K562 (cell line): ENCODE measurements at regions not wholly inside any gene's neighbourhood (a gene's known extent, or its start where the extent isn't known, plus 50 kb on each side); places are given as distances from the start of the nearest gene placed in this dataset.

Experiments used
- ATAC-seq: fragments of 200-7000 bp; cut with Tn5 transposase; 3 replicates; pipeline ENCODE4 v1.9.1; 2020; ENCODE audit warnings: moderate library complexity
- BruUV-seq: library from RNA; stranded (reverse); fragments of 400-500 nt; replicated peaks from 2 replicates; lab custom pipeline; 2021; lab: Mats Ljungman, UMichigan
- CTCF ChIA-PET: fragments of 300-600 bp; formaldehyde crosslinking; extraction: SDS; loops from one replicate; lab custom pipeline; 2021; ENCODE audit warnings: low intra/inter-chr PET ratio; lab: Yijun Ruan, JAX
- POLR2A ChIA-PET: fragments of 300-600, 350-650 bp; sonication (Branson Sonifier 250); formaldehyde crosslinking; extraction: SDS; loops from one replicate; lab custom pipeline; 2021; ENCODE audit warnings: antibody characterized with exemption, inconsistent platforms; lab: Yijun Ruan, JAX
- DNase-seq, 4 experiments: peaks; one replicate each; pipeline versions ENCODE4 v3.0.0 to v3.0.0-alpha.2; 2011 to 2018; ENCODE audit warnings: low spot score in 3 of 4, mixed read lengths in 3 of 4; ENCODE audit errors: extremely low read depth in 1 of 4
- FAIRE-seq: peaks from 2 replicates; lab custom pipeline; 2011; peaks lifted over from hg19 to GRCh38; lab: Jason Lieb, UNC
- H2AFZ ChIP-seq: 2 replicates; pipeline ENCODE4 v1.6.0; 2011; ENCODE audit warnings: low read depth, low read length, control low read depth, inconsistent platforms
- H3K27ac ChIP-seq: fragments of 200-600 bp; 3 replicates; pipeline ENCODE4 v1.8.0; 2011; ENCODE audit warnings: low read depth, mild to moderate bottlenecking, control low read depth, inconsistent platforms, low read length, moderate library complexity, mixed read lengths; ENCODE audit errors: extremely low read depth
- H3K27me3 ChIP-seq, 2 experiments: fragments of 300-600 bp in 1 of 2; 2 replicates in 1 of 2; 3 replicates in 1 of 2; pipeline versions ENCODE4 v1.6.0 to v1.8.0; 2011; ENCODE audit warnings: inconsistent platforms in 2 of 2, low read length in 2 of 2, mild to moderate bottlenecking in 1 of 2, mixed read lengths in 1 of 2, moderate library complexity in 1 of 2; ENCODE audit not compliant: control insufficient read depth in 2 of 2, insufficient read depth in 2 of 2
- H3K36me3 ChIP-seq: fragments of 300-600 bp; 3 replicates; pipeline ENCODE4 v1.8.0; 2011; ENCODE audit warnings: mild to moderate bottlenecking, low read length, inconsistent platforms; ENCODE audit not compliant: control insufficient read depth, insufficient read depth
- H3K4me1 ChIP-seq, 2 experiments: fragments of 200-600 bp in 1 of 2; replicated peaks in 1 of 2; 2 replicates in 1 of 2; 3 replicates in 1 of 2; pipeline versions ENCODE4 v1.5.1 to v1.8.0; 2011; ENCODE audit warnings: inconsistent platforms in 2 of 2, low read length in 2 of 2, mild to moderate bottlenecking in 1 of 2, mixed read lengths in 1 of 2, moderate library complexity in 1 of 2; ENCODE audit not compliant: control insufficient read depth in 2 of 2, insufficient read depth in 2 of 2
- H3K4me2 ChIP-seq: 2 replicates; pipeline ENCODE4 v1.6.1; 2011; ENCODE audit warnings: low read length, control low read depth, inconsistent platforms, mixed read lengths; ENCODE audit not compliant: insufficient read depth
- H3K4me3 ChIP-seq: fragments of 200-600 bp; sonication (generic), shearing (Covaris generic); 2 replicates; pipeline ENCODE4 v1.5.1; 2016; ENCODE audit warnings: control low read depth, inconsistent platforms
- H3K79me2 ChIP-seq: fragments of 200-600 bp; 3 replicates; pipeline ENCODE4 v1.8.0; 2011; ENCODE audit warnings: low read length, inconsistent platforms; ENCODE audit not compliant: control insufficient read depth, insufficient read depth
- H3K9ac ChIP-seq, 2 experiments: 2 replicates each; pipeline versions ENCODE4 v1.6.0 to v1.6.1; 2011; ENCODE audit warnings: low read depth in 2 of 2, low read length in 2 of 2, control low read depth in 1 of 2, inconsistent platforms in 1 of 2, mild to moderate bottlenecking in 1 of 2, mixed read lengths in 1 of 2; ENCODE audit not compliant: insufficient read depth in 1 of 2
- H3K9me1 ChIP-seq: one replicate; pipeline ENCODE4 v1.6.0; 2011; ENCODE audit warnings: inconsistent platforms, mild to moderate bottlenecking, low read length, moderate library complexity; ENCODE audit not compliant: control insufficient read depth, insufficient read depth
- H3K9me3 ChIP-seq: replicated peaks from 2 replicates; pipeline ENCODE4 v1.5.1; 2011; ENCODE audit warnings: low read depth, low read length, inconsistent platforms; ENCODE audit not compliant: control insufficient read depth, insufficient read depth
- H4K20me1 ChIP-seq: replicated peaks from 2 replicates; pipeline ENCODE4 v1.6.1; 2011; ENCODE audit warnings: low read length, inconsistent platforms, mixed read lengths; ENCODE audit not compliant: control insufficient read depth, insufficient read depth
- CHCHD3 ChIP-seq: fragments of 250-450 bp; sonication (Bioruptor Pico); IDR thresholded peaks from 2 replicates; pipeline ENCODE4 v2.1.2; 2022; ENCODE audit warnings: mild to moderate bottlenecking
- KAT8 ChIP-seq: fragments of 450-650 bp; IDR thresholded peaks from 2 replicates; pipeline ENCODE4 v1.6.1; 2016; ENCODE audit warnings: low read depth, mild to moderate bottlenecking
- MAFG ChIP-seq: fragments of 450-650 bp; conservative IDR thresholded peaks from 2 replicates; pipeline ENCODE4 v1.6.1; 2016; ENCODE audit warnings: missing genetic modification characterization, missing compliant biosample characterization
- MEF2D ChIP-seq: conservative IDR thresholded peaks from 2 replicates; pipeline ENCODE4 v1.6.1; 2016; ENCODE audit warnings: low read depth, missing genetic modification characterization, missing compliant biosample characterization
- NCOA2 ChIP-seq, 2 experiments: fragments of 450-650 bp; IDR thresholded peaks; 2 replicates each; pipeline ENCODE4 v1.6.1; 2018; ENCODE audit warnings: mild to moderate bottlenecking in 2 of 2, moderate library complexity in 1 of 2; ENCODE audit not compliant: partially characterized antibody in 2 of 2
- NFE2 ChIP-seq: IDR thresholded peaks from 2 replicates; pipeline ENCODE4 v1.6.1; 2014; ENCODE audit warnings: antibody characterized with exemption, low read depth
- OTX1 ChIP-seq: fragments of 450-650 bp; formaldehyde crosslinking; IDR thresholded peaks from 2 replicates; pipeline ENCODE4 v1.4.0; 2022; ENCODE audit warnings: mild to moderate bottlenecking
- SNIP1 ChIP-seq: fragments of 450-650 bp; IDR thresholded peaks from 2 replicates; pipeline ENCODE4 v1.7.1; 2017; ENCODE audit warnings: low read depth, mild to moderate bottlenecking
- SRSF3 ChIP-seq: fragments of 200-400 bp; formaldehyde crosslinking; IDR thresholded peaks from 2 replicates; pipeline ENCODE4 v1.6.1; 2016; ENCODE audit warnings: mild to moderate bottlenecking, low read length, moderate library complexity; ENCODE audit not compliant: insufficient read depth
- SRSF9 ChIP-seq: fragments of 200-400 bp; formaldehyde crosslinking; IDR thresholded peaks from 2 replicates; pipeline ENCODE4 v1.6.1; 2017; ENCODE audit warnings: low read depth, low read length, borderline replicate concordance
- TEAD4 ChIP-seq, 2 experiments: sonication (generic) in 1 of 2; formaldehyde crosslinking in 1 of 2; IDR thresholded peaks; 2 replicates each; pipeline versions ENCODE4 v1.6.1 to v1.8.0; 2012 to 2022; ENCODE audit warnings: borderline replicate concordance in 1 of 2, inconsistent platforms in 1 of 2, low read length in 1 of 2, mild to moderate bottlenecking in 1 of 2, missing genetic modification reagents in 1 of 2
- WHSC1 ChIP-seq: IDR thresholded peaks from one replicate; pipeline ENCODE4 v1.6.1; 2012; ENCODE audit warnings: low read length, control low read depth, inconsistent platforms
- XRCC5 ChIP-seq: fragments of 200-400 bp; formaldehyde crosslinking; IDR thresholded peaks from 2 replicates; pipeline ENCODE4 v1.6.1; 2017; ENCODE audit warnings: low read depth, mild to moderate bottlenecking, low read length
- ZNF76 ChIP-seq: fragments of 250-450 bp; sonication (Bioruptor Pico); IDR thresholded peaks from 2 replicates; pipeline ENCODE4 v1.4.0; 2020; ENCODE audit warnings: mild to moderate bottlenecking, moderate library complexity, borderline replicate concordance
- WGBS: fragments of 100-300 bp; shearing (Covaris generic); methylation state at CpG from one replicate; pipeline ENCODE4 v1.1.6; 2016; ENCODE audit warnings: low coverage, mixed read lengths; ENCODE audit not compliant: insufficient coverage; ENCODE audit errors: missing lambda C conversion rate; 5-methylcytosine and 5-hydroxymethylcytosine counted together
- in situ Hi-C: fragments of 300-500 bp; cut with MboI; formaldehyde crosslinking; loops from 4 replicates; pipeline ENCODE4 v1.15.0; 2018; ENCODE audit warnings: inconsistent platforms, mixed read lengths
- intact Hi-C: fragments of 100-400 bp; cut with micrococcal nuclease; formaldehyde crosslinking; loops from 2 replicates; pipeline ENCODE4 v1.14.2; 2022
- TF ChIP-seq, protein P1 (sequence below): fragments of 250-450 bp; sonication (Bioruptor Pico); IDR thresholded peaks from 2 replicates; pipeline ENCODE4 v1.4.0; 2020; ENCODE audit warnings: mild to moderate bottlenecking, moderate library complexity
- TF ChIP-seq, protein P2 (sequence below): fragments of 450-650 bp; formaldehyde crosslinking; IDR thresholded peaks from 2 replicates; pipeline ENCODE4 v1.4.0; 2020; ENCODE audit warnings: mild to moderate bottlenecking, moderate library complexity
- TF ChIP-seq, protein P3 (sequence below): fragments of 250-450 bp; sonication (Bioruptor Pico); IDR thresholded peaks from 2 replicates; pipeline ENCODE4 v1.5.0; 2022; ENCODE audit warnings: mild to moderate bottlenecking

DNA sequence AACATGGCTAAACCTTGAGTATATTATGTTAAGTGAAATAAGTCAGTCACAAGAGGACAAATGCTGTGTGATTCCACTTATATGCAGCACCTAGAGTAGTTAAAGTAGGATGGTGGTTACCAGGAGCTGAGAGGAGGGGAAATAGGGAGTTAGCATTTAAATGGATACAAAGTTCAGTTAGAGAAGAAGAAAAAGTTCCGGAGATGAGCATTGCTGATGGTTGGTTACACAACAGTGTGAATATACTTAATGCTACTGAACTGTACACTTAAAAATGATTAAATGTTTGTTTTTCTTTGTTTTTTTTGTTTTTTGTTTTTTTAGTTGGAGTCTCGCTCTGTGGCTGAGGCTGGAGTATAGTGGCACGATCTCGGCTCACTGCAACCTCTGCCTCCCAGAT, 67.7 kb upstream of the OSTN start:
- Histone ChIP-seq H3K4me1 (no peaks in the 10 kb centered on the region), H3K27ac (no peak overlapping the region), H3K4me3 (no peak overlapping the region), H3K9ac (no peak overlapping the region), H3K9me1 (no peaks in the 10 kb centered on the region), H4K20me1 (no peaks in the 10 kb centered on the region), H2AFZ (no peak overlapping the region), H3K27me3 (no peaks in the 10 kb centered on the region), H3K36me3 (no peaks in the 10 kb centered on the region), H3K9me3 (no peaks in the 10 kb centered on the region), H3K79me2 (no peaks in the 10 kb centered on the region), H3K4me2 (no peak overlapping the region)
- ATAC-seq, result no peak
- no peak for FAIRE-seq
- 0% methylated on average over 4 of the region's 4 CpGs for WGBS
- no TSS peak for BruUV-seq
- DNase-seq, result no peak
- intact Hi-C loops, result no loop called here
- in situ Hi-C loops, result no loop called here
- ChIA-PET POLR2A (no interaction called here), CTCF (no interaction called here)
- no peak for TF ChIP-seq WHSC1
- TF ChIP-seq, protein P1, sequence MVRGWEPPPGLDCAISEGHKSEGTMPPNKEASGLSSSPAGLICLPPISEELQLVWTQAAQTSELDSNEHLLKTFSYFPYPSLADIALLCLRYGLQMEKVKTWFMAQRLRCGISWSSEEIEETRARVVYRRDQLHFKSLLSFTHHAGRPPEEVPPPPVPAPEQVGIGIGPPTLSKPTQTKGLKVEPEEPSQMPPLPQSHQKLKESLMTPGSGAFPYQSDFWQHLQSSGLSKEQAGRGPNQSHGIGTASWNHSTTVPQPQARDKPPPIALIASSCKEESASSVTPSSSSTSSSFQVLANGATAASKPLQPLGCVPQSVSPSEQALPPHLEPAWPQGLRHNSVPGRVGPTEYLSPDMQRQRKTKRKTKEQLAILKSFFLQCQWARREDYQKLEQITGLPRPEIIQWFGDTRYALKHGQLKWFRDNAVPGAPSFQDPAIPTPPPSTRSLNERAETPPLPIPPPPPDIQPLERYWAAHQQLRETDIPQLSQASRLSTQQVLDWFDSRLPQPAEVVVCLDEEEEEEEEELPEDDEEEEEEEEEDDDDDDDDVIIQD (CRISPR knock-in tag), result no peak
- TF ChIP-seq CHCHD3 (CRISPR knock-in tag), result no peak
- TF ChIP-seq MAFG (tag), result no peak
- TF ChIP-seq NCOA2 (IDR thresholded peaks at IDR 0.05; ENCODE audit: partially characterized antibody in 2 of 2), result no peak
- no peak for TF ChIP-seq TEAD4 (IDR thresholded peaks at IDR 0.05; ENCODE audit: low read length)
- TF ChIP-seq TEAD4 (CRISPR knock-in tag; IDR thresholded peaks at IDR 0.05; ENCODE audit: borderline replicate concordance), result no peak
- no peak for TF ChIP-seq ZNF76
- no peak for TF ChIP-seq NFE2
- TF ChIP-seq, protein P2, sequence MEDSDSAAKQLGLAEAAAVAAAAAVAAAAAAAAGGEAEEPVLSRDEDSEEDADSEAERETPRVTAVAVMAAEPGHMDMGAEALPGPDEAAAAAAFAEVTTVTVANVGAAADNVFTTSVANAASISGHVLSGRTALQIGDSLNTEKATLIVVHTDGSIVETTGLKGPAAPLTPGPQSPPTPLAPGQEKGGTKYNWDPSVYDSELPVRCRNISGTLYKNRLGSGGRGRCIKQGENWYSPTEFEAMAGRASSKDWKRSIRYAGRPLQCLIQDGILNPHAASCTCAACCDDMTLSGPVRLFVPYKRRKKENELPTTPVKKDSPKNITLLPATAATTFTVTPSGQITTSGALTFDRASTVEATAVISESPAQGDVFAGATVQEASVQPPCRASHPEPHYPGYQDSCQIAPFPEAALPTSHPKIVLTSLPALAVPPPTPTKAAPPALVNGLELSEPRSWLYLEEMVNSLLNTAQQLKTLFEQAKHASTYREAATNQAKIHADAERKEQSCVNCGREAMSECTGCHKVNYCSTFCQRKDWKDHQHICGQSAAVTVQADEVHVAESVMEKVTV (CRISPR knock-in tag), result no peak
- TF ChIP-seq SRSF9, result no peak
- no peak for TF ChIP-seq OTX1 (CRISPR knock-in tag)
- TF ChIP-seq, protein P3, sequence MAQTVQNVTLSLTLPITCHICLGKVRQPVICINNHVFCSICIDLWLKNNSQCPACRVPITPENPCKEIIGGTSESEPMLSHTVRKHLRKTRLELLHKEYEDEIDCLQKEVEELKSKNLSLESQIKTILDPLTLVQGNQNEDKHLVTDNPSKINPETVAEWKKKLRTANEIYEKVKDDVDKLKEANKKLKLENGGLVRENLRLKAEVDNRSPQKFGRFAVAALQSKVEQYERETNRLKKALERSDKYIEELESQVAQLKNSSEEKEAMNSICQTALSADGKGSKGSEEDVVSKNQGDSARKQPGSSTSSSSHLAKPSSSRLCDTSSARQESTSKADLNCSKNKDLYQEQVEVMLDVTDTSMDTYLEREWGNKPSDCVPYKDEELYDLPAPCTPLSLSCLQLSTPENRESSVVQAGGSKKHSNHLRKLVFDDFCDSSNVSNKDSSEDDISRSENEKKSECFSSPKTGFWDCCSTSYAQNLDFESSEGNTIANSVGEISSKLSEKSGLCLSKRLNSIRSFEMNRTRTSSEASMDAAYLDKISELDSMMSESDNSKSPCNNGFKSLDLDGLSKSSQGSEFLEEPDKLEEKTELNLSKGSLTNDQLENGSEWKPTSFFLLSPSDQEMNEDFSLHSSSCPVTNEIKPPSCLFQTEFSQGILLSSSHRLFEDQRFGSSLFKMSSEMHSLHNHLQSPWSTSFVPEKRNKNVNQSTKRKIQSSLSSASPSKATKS (CRISPR knock-in tag), result no peak
- no peak for TF ChIP-seq KAT8
- TF ChIP-seq SNIP1, result no peak
- TF ChIP-seq MEF2D (tag), result no peak
- no peak for TF ChIP-seq XRCC5
- TF ChIP-seq SRSF3, result no peak
